HepG2 (cell line): ENCODE measurements at regions not wholly inside any gene's neighbourhood (a gene's known extent, or its start where the extent isn't known, plus 50 kb on each side); places are given as distances from the start of the nearest gene placed in this dataset.

ENCODE experiments used
- ATAC-seq: fragments of 200-7000 bp; cut with Tn5 transposase; 3 replicates; pipeline ENCODE4 v1.9.1; 2020; ENCODE audit warnings: mild to moderate bottlenecking, moderate library complexity
- BruUV-seq: library from RNA; stranded (reverse); fragments of 400-500 nt; replicated peaks from 2 replicates; lab custom pipeline; 2021; lab: Mats Ljungman, UMichigan
- CTCF ChIA-PET: fragments of 300-600 bp; formaldehyde crosslinking; extraction: SDS; loops from one replicate; lab custom pipeline; 2021; ENCODE audit warnings: low total read pairs, inconsistent platforms, low intra/inter-chr PET ratio; lab: Yijun Ruan, JAX
- POLR2A ChIA-PET: fragments of 350-600 bp; sonication (Branson Sonifier 250); formaldehyde crosslinking; loops from one replicate; lab custom pipeline; 2020; ENCODE audit warnings: antibody characterized with exemption, inconsistent platforms; lab: Yijun Ruan, JAX
- DNase-seq: peaks from one replicate; pipeline ENCODE4 v3.0.0-alpha.2; 2015; ENCODE audit warnings: low spot score
- FAIRE-seq: peaks from 3 replicates; lab custom pipeline; 2011; peaks lifted over from hg19 to GRCh38; lab: Jason Lieb, UNC
- H2AFZ ChIP-seq: one replicate; pipeline ENCODE4 v1.6.1; 2011; ENCODE audit warnings: low read length, inconsistent platforms
- H3K27ac ChIP-seq: fragments of 300-600 bp; 3 replicates; pipeline ENCODE4 v1.8.0; 2011; ENCODE audit warnings: mixed run types, mild to moderate bottlenecking, mixed read lengths, low read length, inconsistent platforms; ENCODE audit not compliant: insufficient read depth; ENCODE audit errors: extremely low read length
- H3K27me3 ChIP-seq, 2 experiments: fragments of 200-600 bp in 1 of 2; 2 replicates in 1 of 2; 3 replicates in 1 of 2; pipeline versions ENCODE4 v1.6.0 to v1.8.0; 2011; ENCODE audit warnings: low read length in 2 of 2, mild to moderate bottlenecking in 2 of 2, moderate library complexity in 2 of 2, inconsistent platforms in 1 of 2; ENCODE audit not compliant: insufficient read depth in 2 of 2, control insufficient read depth in 1 of 2
- H3K36me3 ChIP-seq, 2 experiments: fragments of 200-600 bp in 1 of 2; replicated peaks in 1 of 2; 2 replicates in 1 of 2; 3 replicates in 1 of 2; pipeline versions ENCODE4 v1.5.1 to v1.8.0; 2011; ENCODE audit warnings: low read length in 2 of 2, inconsistent platforms in 1 of 2; ENCODE audit not compliant: insufficient read depth in 2 of 2, control insufficient read depth in 1 of 2
- H3K4me1 ChIP-seq: 2 replicates; pipeline ENCODE4 v1.5.1; 2012; ENCODE audit warnings: low read length, inconsistent platforms; ENCODE audit not compliant: insufficient read depth
- H3K4me2 ChIP-seq: 2 replicates; pipeline ENCODE4 v1.6.0; 2011; ENCODE audit warnings: low read depth, low read length, inconsistent platforms
- H3K4me3 ChIP-seq, 3 experiments: fragments of 200-600 bp in 1 of 3; sonication (generic), shearing (Covaris generic) in 1 of 3; replicated peaks in 1 of 3; 2 replicates each; pipeline ENCODE4 v1.5.1; 2011 to 2016; ENCODE audit warnings: low read length in 3 of 3, inconsistent platforms in 2 of 3, low read depth in 2 of 3, mild to moderate bottlenecking in 2 of 3, control low read depth in 1 of 3, mixed read lengths in 1 of 3; ENCODE audit not compliant: insufficient read depth in 1 of 3
- H3K79me2 ChIP-seq: one replicate; pipeline ENCODE4 v1.6.1; 2011; ENCODE audit warnings: low read length, inconsistent platforms; ENCODE audit not compliant: insufficient read depth
- H3K9ac ChIP-seq: 2 replicates; pipeline ENCODE4 v1.6.0; 2011; ENCODE audit warnings: mild to moderate bottlenecking, low read depth, low read length, inconsistent platforms; ENCODE audit not compliant: insufficient read depth
- H3K9me3 ChIP-seq: 2 replicates; pipeline ENCODE4 v1.5.1; 2012; ENCODE audit warnings: mild to moderate bottlenecking, low read length
- H4K20me1 ChIP-seq: 2 replicates; pipeline ENCODE4 v1.6.0; 2011; ENCODE audit warnings: inconsistent platforms, mild to moderate bottlenecking, low read length, moderate library complexity; ENCODE audit not compliant: insufficient read depth
- CBX2 ChIP-seq, 2 experiments: fragments of 200-600 bp in 1 of 2; sonication (generic); formaldehyde crosslinking in 1 of 2; IDR thresholded peaks; 2 replicates each; pipeline versions ENCODE4 v1.7.0 to v1.8.1; 2018 to 2022; ENCODE audit warnings: low read depth in 2 of 2, low read length in 1 of 2, mild to moderate bottlenecking in 1 of 2, missing genetic modification reagents in 1 of 2
- CCAR2 ChIP-seq: fragments of 200-400 bp; formaldehyde crosslinking; optimal IDR thresholded peaks from 2 replicates; pipeline ENCODE3; 2018; ENCODE audit warnings: low read depth, mild to moderate bottlenecking, low read length, moderate library complexity
- DNMT1 ChIP-seq: sonication (generic); formaldehyde crosslinking; IDR thresholded peaks from 2 replicates; pipeline ENCODE4 v1.5.1; 2020; ENCODE audit warnings: mild to moderate bottlenecking, missing genetic modification reagents
- EED ChIP-seq: sonication (generic); formaldehyde crosslinking; IDR thresholded peaks from 2 replicates; pipeline ENCODE4 v1.5.0; 2020; ENCODE audit warnings: mild to moderate bottlenecking, missing genetic modification reagents
- KDM5A ChIP-seq: fragments of 200-600 bp; sonication (generic); IDR thresholded peaks from 2 replicates; pipeline ENCODE4 v1.7.0; 2018; ENCODE audit warnings: antibody characterized with exemption, mild to moderate bottlenecking, low read length, borderline replicate concordance
- MAFK ChIP-seq, 2 experiments: IDR thresholded peaks in 1 of 2; conservative IDR thresholded peaks in 1 of 2; 2 replicates each; pipeline ENCODE4 v1.6.1; 2011; ENCODE audit warnings: improper control_type of control experiment in 2 of 2, low read length in 2 of 2
- MBNL3 ChIP-seq: fragments of 250-450 bp; sonication (Bioruptor Pico); conservative IDR thresholded peaks from 2 replicates; pipeline ENCODE4 v1.8.0; 2022; ENCODE audit warnings: mild to moderate bottlenecking, inconsistent platforms
- RFX1 ChIP-seq: fragments of 450-650 bp; IDR thresholded peaks from 2 replicates; pipeline ENCODE4 v1.6.1; 2017
- TGIF2 ChIP-seq: IDR thresholded peaks from 2 replicates; pipeline ENCODE4 v1.6.1; 2016; ENCODE audit warnings: control low read depth, missing compliant biosample characterization
- ZC3H13 ChIP-seq: sonication (generic); formaldehyde crosslinking; IDR thresholded peaks from 2 replicates; pipeline ENCODE4 v1.8.1; 2023; ENCODE audit warnings: mild to moderate bottlenecking, missing genetic modification reagents, moderate library complexity
- ZFP90 ChIP-seq: sonication (generic); formaldehyde crosslinking; IDR thresholded peaks from 2 replicates; pipeline ENCODE4 v1.8.0; 2022; ENCODE audit warnings: missing genetic modification reagents, mild to moderate bottlenecking, inconsistent platforms, borderline replicate concordance
- ZMYM2 ChIP-seq: sonication (generic); formaldehyde crosslinking; IDR thresholded peaks from 2 replicates; pipeline ENCODE4 v1.8.0; 2022; ENCODE audit warnings: mild to moderate bottlenecking, missing genetic modification reagents
- ZNF317 ChIP-seq: sonication (generic); formaldehyde crosslinking; IDR thresholded peaks from 2 replicates; pipeline ENCODE4 v1.5.0; 2020; ENCODE audit warnings: mild to moderate bottlenecking, missing genetic modification reagents
- ZNF761 ChIP-seq: sonication (generic); formaldehyde crosslinking; conservative IDR thresholded peaks from 2 replicates; pipeline ENCODE4 v1.4.0; 2020; ENCODE audit warnings: mild to moderate bottlenecking, missing genetic modification reagents
- ZZZ3 ChIP-seq: sonication (generic); formaldehyde crosslinking; IDR thresholded peaks from 2 replicates; pipeline ENCODE4 v1.4.0; 2020; ENCODE audit warnings: missing genetic modification reagents, mild to moderate bottlenecking, borderline replicate concordance
- WGBS: methylation state at CpG from one replicate; pipeline ENCODE4 v1.1.6; 2017; ENCODE audit warnings: low lambda C conversion rate; 5-methylcytosine and 5-hydroxymethylcytosine counted together
- in situ Hi-C: cut with HindIII; loops from 2 replicates; pipeline ENCODE4 v1.10.0; 2017; ENCODE audit warnings: low pct_unique_long_range_greater_than_20kb; ENCODE audit not compliant: extremely low pct_ligation_motif_present
- intact Hi-C: fragments of 100-400 bp; cut with micrococcal nuclease; formaldehyde crosslinking; loops from one replicate; pipeline ENCODE4 v1.10.0; 2022; ENCODE audit not compliant: unreplicated experiment
- TF ChIP-seq, protein P1 (sequence below): sonication (generic); formaldehyde crosslinking; IDR thresholded peaks from 2 replicates; pipeline ENCODE4 v1.9.0; 2021; ENCODE audit warnings: missing genetic modification reagents, borderline replicate concordance
- TF ChIP-seq, protein P2 (sequence below): sonication (generic); formaldehyde crosslinking; IDR thresholded peaks from 2 replicates; pipeline ENCODE4 v1.8.1; 2023; ENCODE audit warnings: mild to moderate bottlenecking, moderate library complexity, missing genetic modification reagents
- TF ChIP-seq, protein P3 (sequence below): sonication (generic); formaldehyde crosslinking; IDR thresholded peaks from 2 replicates; pipeline ENCODE4 v1.4.0; 2020; ENCODE audit warnings: missing genetic modification reagents
- TF ChIP-seq, protein P4 (sequence below): IDR thresholded peaks from 2 replicates; pipeline ENCODE4 v1.6.1; 2016; ENCODE audit warnings: low read depth, control low read depth

DNA sequence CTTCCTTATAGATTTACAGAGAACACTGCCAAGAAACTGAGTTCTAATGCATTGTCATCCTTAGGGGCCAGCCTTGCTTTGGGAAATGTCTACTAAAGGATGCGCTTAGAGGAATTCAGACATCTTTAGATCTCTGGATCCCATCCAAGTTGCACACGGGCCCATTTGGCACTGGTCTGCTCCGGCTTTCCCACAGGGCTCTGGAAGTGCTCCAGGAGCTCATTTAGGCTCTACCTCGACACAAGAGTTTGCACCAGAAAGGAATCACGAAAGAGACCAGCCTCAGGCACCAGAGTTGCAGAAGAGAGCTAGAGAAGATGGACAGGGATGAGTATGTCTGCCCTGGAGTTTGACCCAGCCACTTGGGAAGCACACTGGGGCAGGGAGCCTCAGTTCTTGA is 150.1 kb upstream of the TMEM72 start (continued):
- TF ChIP-seq CBX2 (IDR thresholded peaks at IDR 0.05; ENCODE audit: low read depth, low read length): no peak
- TF ChIP-seq CBX2 (CRISPR knock-in tag; IDR thresholded peaks at IDR 0.05; ENCODE audit: low read depth): no peak
- TF ChIP-seq, protein P1, sequence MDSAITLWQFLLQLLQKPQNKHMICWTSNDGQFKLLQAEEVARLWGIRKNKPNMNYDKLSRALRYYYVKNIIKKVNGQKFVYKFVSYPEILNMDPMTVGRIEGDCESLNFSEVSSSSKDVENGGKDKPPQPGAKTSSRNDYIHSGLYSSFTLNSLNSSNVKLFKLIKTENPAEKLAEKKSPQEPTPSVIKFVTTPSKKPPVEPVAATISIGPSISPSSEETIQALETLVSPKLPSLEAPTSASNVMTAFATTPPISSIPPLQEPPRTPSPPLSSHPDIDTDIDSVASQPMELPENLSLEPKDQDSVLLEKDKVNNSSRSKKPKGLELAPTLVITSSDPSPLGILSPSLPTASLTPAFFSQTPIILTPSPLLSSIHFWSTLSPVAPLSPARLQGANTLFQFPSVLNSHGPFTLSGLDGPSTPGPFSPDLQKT (CRISPR knock-in tag): no peak
- TF ChIP-seq, all 625 proteins: peak for 0

DNA sequence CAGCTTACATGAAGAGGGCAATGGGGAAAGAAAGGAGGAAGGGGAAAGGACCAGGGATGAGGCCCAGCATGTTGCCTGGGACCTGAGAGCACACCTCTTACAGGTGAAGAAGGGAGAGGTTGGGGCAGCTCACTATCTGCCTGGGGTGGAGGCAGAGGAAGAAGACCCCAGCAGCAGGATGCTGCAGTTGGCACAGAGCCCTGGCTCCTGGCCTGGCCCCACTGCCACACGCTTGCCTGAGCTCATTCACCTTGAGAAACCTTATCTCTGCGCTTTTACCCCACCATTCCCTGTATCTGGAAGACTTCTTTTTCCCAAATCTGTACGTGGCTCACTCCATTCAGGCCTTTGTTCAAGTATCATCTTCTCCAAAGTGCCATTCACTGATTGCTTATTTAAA is 147.8 kb upstream of the TMEM72 start:
- no peak overlapping the region for H3K4me3 ChIP-seq
- no peaks in the 10 kb centered on the region for H4K20me1 ChIP-seq
- CTCF ChIA-PET: no interaction called here
- no peak overlapping the region for H3K9ac ChIP-seq
- no peak overlapping the region for H2AFZ ChIP-seq
- 1% methylated on average over 3 of the region's 3 CpGs for WGBS
- no peaks in the 10 kb centered on the region for H3K4me1 ChIP-seq
- H3K27ac ChIP-seq: no peak overlapping the region
- no peak for FAIRE-seq
- POLR2A ChIA-PET: no interaction called here
- BruUV-seq: no TSS peak
- no peak for ATAC-seq
- DNase-seq: no peak
- no peaks in the 10 kb centered on the region for H3K9me3 ChIP-seq
- no peaks in the 10 kb centered on the region for H3K79me2 ChIP-seq
- TF ChIP-seq MAFK (conservative IDR thresholded peaks at IDR 0.05 in 1 of 2, IDR thresholded peaks at IDR 0.05 in 1 of 2; ENCODE audit: low read length in 2 of 2) (no peak), CCAR2 (no peak), ZFP90 (CRISPR knock-in tag) (no peak), ZNF761 (CRISPR knock-in tag) (no peak), MBNL3 (CRISPR knock-in tag) (no peak), ZNF317 (CRISPR knock-in tag) (no peak), RFX1 (no peak), TGIF2 (CRISPR knock-in tag) (no peak), ZC3H13 (CRISPR knock-in tag) (no peak), KDM5A (no peak), ZZZ3 (CRISPR knock-in tag) (no peak), EED (CRISPR knock-in tag) (no peak), ZMYM2 (CRISPR knock-in tag) (no peak), DNMT1 (CRISPR knock-in tag) (no peak)
- TF ChIP-seq, protein P2, sequence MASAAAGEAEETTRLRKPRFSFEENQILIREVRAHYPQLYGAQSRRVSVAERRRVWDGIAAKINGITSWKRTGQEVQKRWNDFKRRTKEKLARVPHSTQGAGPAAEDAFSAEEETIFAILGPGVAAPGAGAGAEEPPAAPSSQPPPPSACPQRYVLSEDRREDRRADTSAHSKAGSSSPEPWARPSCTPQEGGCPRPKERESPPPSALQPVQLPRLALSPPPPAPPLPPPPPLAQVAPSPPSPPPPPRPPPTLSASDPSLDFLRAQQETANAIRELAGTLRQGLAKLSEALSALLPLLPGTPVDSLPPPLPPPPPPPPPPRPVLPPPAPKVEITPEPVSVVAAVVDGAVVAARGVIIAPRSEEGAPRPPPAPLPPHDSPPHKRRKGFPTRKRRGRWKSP (CRISPR knock-in tag): no peak
- TF ChIP-seq, protein P3, sequence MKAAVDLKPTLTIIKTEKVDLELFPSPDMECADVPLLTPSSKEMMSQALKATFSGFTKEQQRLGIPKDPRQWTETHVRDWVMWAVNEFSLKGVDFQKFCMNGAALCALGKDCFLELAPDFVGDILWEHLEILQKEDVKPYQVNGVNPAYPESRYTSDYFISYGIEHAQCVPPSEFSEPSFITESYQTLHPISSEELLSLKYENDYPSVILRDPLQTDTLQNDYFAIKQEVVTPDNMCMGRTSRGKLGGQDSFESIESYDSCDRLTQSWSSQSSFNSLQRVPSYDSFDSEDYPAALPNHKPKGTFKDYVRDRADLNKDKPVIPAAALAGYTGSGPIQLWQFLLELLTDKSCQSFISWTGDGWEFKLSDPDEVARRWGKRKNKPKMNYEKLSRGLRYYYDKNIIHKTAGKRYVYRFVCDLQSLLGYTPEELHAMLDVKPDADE (CRISPR knock-in tag): no peak
- TF ChIP-seq, protein P4, sequence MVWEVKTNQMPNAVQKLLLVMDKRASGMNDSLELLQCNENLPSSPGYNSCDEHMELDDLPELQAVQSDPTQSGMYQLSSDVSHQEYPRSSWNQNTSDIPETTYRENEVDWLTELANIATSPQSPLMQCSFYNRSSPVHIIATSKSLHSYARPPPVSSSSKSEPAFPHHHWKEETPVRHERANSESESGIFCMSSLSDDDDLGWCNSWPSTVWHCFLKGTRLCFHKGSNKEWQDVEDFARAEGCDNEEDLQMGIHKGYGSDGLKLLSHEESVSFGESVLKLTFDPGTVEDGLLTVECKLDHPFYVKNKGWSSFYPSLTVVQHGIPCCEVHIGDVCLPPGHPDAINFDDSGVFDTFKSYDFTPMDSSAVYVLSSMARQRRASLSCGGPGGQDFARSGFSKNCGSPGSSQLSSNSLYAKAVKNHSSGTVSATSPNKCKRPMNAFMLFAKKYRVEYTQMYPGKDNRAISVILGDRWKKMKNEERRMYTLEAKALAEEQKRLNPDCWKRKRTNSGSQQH (CRISPR knock-in tag): no peak
- no peak overlapping the region for H3K4me2 ChIP-seq
- in situ Hi-C loops: no loop called here
- no peaks in the 10 kb centered on the region for H3K36me3 ChIP-seq
- intact Hi-C loops: no loop called here
- H3K27me3 ChIP-seq: no peaks in the 10 kb centered on the region
